H1 (cell line): ENCODE measurements at regions not wholly inside any gene's neighbourhood (a gene's known extent, or its start where the extent isn't known, plus 50 kb on each side); places are given as distances from the start of the nearest gene placed in this dataset.

Source experiments
- CHD1 ChIP-seq: IDR thresholded peaks from 2 replicates; pipeline ENCODE4 v1.6.1; 2012; ENCODE audit warnings: low read depth, low read length, improper control_type of control experiment
- EGR1 ChIP-seq: IDR thresholded peaks from 2 replicates; pipeline ENCODE4 v1.6.1; 2011; ENCODE audit warnings: low read depth, low read length, borderline replicate concordance
- TF ChIP-seq, protein P1 (sequence below), 3 experiments: IDR thresholded peaks; 1 replicate in 2 of 3; 2 replicates in 1 of 3; pipeline versions ENCODE4 v1.5.1 to v1.6.1; 2011; ENCODE audit warnings: low read length in 3 of 3, mild to moderate bottlenecking in 3 of 3, inconsistent platforms in 2 of 3, low read depth in 1 of 3, moderate library complexity in 1 of 3; ENCODE audit not compliant: insufficient read depth in 1 of 3; ENCODE audit errors: control extremely low read depth in 1 of 3

DNA sequence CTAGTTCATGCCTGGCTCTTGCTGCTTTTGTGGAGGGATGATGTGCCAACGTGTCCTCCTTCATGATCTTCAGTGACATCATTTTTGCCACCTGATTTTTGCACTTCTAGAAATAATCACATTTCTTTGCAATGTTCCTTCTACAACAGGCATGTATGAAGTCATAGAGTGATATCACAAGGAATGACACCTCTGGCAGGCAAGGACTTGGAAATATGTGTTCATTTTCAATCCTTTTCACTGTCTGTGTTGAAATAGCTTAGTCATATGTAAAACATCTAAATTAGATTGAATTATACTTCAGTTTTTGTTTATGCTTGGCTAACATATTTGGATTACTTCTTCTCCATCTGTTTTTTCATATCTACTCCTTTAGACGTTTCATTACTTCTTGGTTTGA is 221.2 kb upstream of the STK26 start (continued):
- TF ChIP-seq CHD1 (no peak), EGR1 (no peak)
- TF ChIP-seq, protein P1, sequence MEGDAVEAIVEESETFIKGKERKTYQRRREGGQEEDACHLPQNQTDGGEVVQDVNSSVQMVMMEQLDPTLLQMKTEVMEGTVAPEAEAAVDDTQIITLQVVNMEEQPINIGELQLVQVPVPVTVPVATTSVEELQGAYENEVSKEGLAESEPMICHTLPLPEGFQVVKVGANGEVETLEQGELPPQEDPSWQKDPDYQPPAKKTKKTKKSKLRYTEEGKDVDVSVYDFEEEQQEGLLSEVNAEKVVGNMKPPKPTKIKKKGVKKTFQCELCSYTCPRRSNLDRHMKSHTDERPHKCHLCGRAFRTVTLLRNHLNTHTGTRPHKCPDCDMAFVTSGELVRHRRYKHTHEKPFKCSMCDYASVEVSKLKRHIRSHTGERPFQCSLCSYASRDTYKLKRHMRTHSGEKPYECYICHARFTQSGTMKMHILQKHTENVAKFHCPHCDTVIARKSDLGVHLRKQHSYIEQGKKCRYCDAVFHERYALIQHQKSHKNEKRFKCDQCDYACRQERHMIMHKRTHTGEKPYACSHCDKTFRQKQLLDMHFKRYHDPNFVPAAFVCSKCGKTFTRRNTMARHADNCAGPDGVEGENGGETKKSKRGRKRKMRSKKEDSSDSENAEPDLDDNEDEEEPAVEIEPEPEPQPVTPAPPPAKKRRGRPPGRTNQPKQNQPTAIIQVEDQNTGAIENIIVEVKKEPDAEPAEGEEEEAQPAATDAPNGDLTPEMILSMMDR (IDR thresholded peaks at IDR 0.05; ENCODE audit: control extremely low read depth in 1 of 3, insufficient read depth in 1 of 3, low read depth in 1 of 3, low read length in 3 of 3): no peak
- TF ChIP-seq, all 59 proteins: peak for 0
